Effector memory CD4-positive, alpha-beta T cell (primary cell): ENCODE measurements at regions not wholly inside any gene's neighbourhood (a gene's known extent, or its start where the extent isn't known, plus 50 kb on each side); places are given as distances from the start of the nearest gene placed in this dataset.

ENCODE experiments used
- DNase-seq, 3 donors: peaks; one replicate each; pipeline ENCODE4 v3.0.0-alpha.2; 2020
- H3K27ac ChIP-seq: 2 replicates; pipeline ENCODE4 v1.7.0; 2013; ENCODE audit warnings: mild to moderate bottlenecking, low read length, moderate library complexity; ENCODE audit not compliant: insufficient read depth, poor library complexity, severe bottlenecking
- H3K27me3 ChIP-seq: replicated peaks from 2 replicates; pipeline ENCODE4 v1.7.0; 2013; ENCODE audit warnings: mild to moderate bottlenecking, low read length; ENCODE audit not compliant: insufficient read depth, control insufficient read depth, poor library complexity, severe bottlenecking
- H3K36me3 ChIP-seq: 2 replicates; pipeline ENCODE4 v1.7.0; 2013; ENCODE audit warnings: mild to moderate bottlenecking, low read length, moderate library complexity; ENCODE audit not compliant: control insufficient read depth, insufficient read depth
- H3K4me1 ChIP-seq: 2 replicates; pipeline ENCODE4 v1.7.0; 2013; ENCODE audit warnings: low read length, mild to moderate bottlenecking; ENCODE audit not compliant: control insufficient read depth, insufficient read depth, poor library complexity, severe bottlenecking
- H3K4me3 ChIP-seq: 2 replicates; pipeline ENCODE4 v1.7.0; 2013; ENCODE audit warnings: low read length, low read depth, mild to moderate bottlenecking; ENCODE audit not compliant: insufficient read depth, poor library complexity, severe bottlenecking
- H3K9me3 ChIP-seq: 2 replicates; pipeline ENCODE4 v1.7.0; 2013; ENCODE audit warnings: mild to moderate bottlenecking, low read length, moderate library complexity; ENCODE audit not compliant: control insufficient read depth

DNA sequence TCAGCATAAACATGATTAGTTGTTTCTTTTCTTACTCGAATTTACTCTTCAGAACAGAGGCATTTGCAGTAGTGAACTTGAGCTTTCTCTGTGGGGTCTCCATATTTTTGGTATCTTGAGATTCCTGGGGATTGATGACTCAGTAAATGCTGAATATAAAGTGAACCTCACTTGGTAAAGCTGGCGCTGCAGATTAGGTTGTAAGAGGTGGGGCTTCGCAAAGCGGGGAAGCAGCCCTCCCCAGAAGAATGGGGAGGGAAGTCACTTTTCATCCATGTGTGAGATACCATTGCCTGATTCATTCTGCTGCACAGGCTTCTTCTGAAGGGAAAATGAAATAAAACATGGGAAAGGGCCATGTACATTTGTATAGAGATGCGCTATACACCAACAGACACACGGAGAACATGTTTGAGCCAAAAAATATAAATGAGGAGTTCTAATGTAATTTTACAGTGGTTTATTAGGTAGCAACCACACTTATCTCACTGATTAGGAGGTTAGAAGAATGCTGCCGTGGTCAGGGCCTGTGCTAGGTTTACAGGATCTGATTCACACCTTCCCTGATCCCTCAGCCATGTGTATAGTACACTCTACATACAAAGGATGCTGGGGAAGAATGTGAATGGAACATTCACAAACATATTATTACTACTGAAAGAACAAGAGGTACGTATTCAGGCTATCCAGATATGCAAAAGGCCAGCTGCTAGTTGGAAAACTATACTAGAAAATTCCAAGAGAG lies 63.5 kb downstream of the DNTTIP2 start:
- no peak for DNase-seq
- Histone ChIP-seq H3K36me3 (no peaks in the 10 kb centered on the region), H3K9me3 (no peaks in the 10 kb centered on the region), H3K27me3 (no peaks in the 10 kb centered on the region), H3K27ac (no peak overlapping the region), H3K4me3 (no peak overlapping the region), H3K4me1 (peaks cover 12% of the 10 kb centered on the region)

GRCh38 chr1:93814795-93815340 lies 64.1 kb downstream of the DNTTIP2 start:
- no peak overlapping the region for H3K27ac ChIP-seq
- H3K9me3 ChIP-seq, result no peaks in the 10 kb centered on the region
- H3K4me1 ChIP-seq, result peaks cover 12% of the 10 kb centered on the region
- no peaks in the 10 kb centered on the region for H3K36me3 ChIP-seq
- H3K4me3 ChIP-seq, result no peak overlapping the region
- H3K27me3 ChIP-seq, result no peaks in the 10 kb centered on the region
- no peak for DNase-seq

- no peak overlapping the region for H3K4me3 ChIP-seq
- no peaks in the 10 kb centered on the region for H3K27me3 ChIP-seq
- H3K27ac ChIP-seq, result no peak overlapping the region
- H3K9me3 ChIP-seq, result no peaks in the 10 kb centered on the region
- no peaks in the 10 kb centered on the region for H3K36me3 ChIP-seq
- DNase-seq, result peak in 1 of 3 donors; percentile 4
- peaks cover 12% of the 10 kb centered on the region for H3K4me1 ChIP-seq
Observed at GRCh38 chr1:93814059-93814794, 64.8 kb downstream of the DNTTIP2 start.

DNA sequence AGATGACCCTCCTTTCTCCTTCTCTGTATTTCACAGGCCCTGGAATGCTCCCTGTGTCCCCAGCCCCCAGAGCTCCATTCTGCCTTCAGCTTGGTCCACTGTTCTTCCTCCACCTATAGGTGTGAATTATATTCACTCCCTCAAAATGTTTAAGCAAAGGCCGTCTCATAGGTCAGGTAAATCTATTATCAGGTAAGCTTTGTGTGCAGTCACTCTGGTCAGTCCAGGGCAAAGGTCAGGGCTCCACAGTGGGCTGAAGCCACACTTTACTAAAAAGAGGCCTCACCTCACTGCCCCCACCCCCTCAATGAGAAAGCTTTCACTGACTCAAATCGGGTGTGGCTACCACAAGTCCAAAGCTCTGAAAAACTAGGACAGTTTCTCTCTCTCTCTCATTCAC lies 65.9 kb downstream of the DNTTIP2 start:
- H3K27ac ChIP-seq, result no peak overlapping the region
- no peaks in the 10 kb centered on the region for H3K27me3 ChIP-seq
- H3K9me3 ChIP-seq, result no peaks in the 10 kb centered on the region
- H3K4me1 ChIP-seq, result peaks cover 6% of the 10 kb centered on the region
- no peaks in the 10 kb centered on the region for H3K36me3 ChIP-seq
- H3K4me3 ChIP-seq, result no peak overlapping the region
- DNase-seq, result no peak

GRCh38 chr1:93811326-93812065 lies 67.5 kb downstream of the DNTTIP2 start:
- H3K4me3 ChIP-seq, result no peak overlapping the region
- H3K27ac ChIP-seq, result no peak overlapping the region
- DNase-seq, result no peak

DNA sequence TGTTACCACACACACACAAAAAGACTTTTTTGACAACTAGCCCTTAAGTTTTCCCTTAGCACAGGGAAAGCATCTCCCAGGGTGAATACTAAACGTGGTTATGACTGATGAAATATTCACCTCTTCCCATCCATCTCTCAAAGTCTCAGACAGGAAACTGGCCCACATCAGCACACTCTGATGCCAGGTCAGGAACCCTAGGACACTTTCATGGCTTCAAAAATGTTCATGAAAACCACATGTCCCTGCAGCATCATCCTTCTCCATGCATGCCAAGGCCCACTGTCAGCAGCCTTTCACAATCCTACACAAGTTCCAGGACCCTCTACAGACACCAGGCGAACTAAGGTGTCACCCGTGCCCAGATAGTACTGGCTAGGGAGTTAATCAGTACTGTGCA lies 68.7 kb downstream of the DNTTIP2 start:
- H3K27me3 ChIP-seq, result no peaks in the 10 kb centered on the region
- no peak for DNase-seq
- H3K4me3 ChIP-seq, result no peak overlapping the region
- no peaks in the 10 kb centered on the region for H3K9me3 ChIP-seq
- no peaks in the 10 kb centered on the region for H3K4me1 ChIP-seq
- no peak overlapping the region for H3K27ac ChIP-seq
- H3K36me3 ChIP-seq, result no peaks in the 10 kb centered on the region

More at GRCh38 chr1:93811326-93812065, 67.5 kb downstream of the DNTTIP2 start:
- Histone ChIP-seq H3K4me1 (no peaks in the 10 kb centered on the region), H3K27me3 (no peaks in the 10 kb centered on the region), H3K36me3 (no peaks in the 10 kb centered on the region), H3K9me3 (no peaks in the 10 kb centered on the region)

GRCh38 chr1:93808871-93809270 lies 70.1 kb downstream of the DNTTIP2 start:
- no peaks in the 10 kb centered on the region for H3K27me3 ChIP-seq
- H3K4me1 ChIP-seq, result no peaks in the 10 kb centered on the region
- DNase-seq, result no peak
- H3K4me3 ChIP-seq, result no peak overlapping the region
- H3K36me3 ChIP-seq, result no peaks in the 10 kb centered on the region
- H3K27ac ChIP-seq, result no peak overlapping the region
- no peaks in the 10 kb centered on the region for H3K9me3 ChIP-seq

- no peak for DNase-seq
- H3K4me3 ChIP-seq, result no peak overlapping the region
- H3K4me1 ChIP-seq, result no peaks in the 10 kb centered on the region
- no peak overlapping the region for H3K27ac ChIP-seq
- H3K36me3 ChIP-seq, result no peaks in the 10 kb centered on the region
- H3K27me3 ChIP-seq, result no peaks in the 10 kb centered on the region
- H3K9me3 ChIP-seq, result no peaks in the 10 kb centered on the region
Observed at GRCh38 chr1:93807311-93807930, 71.6 kb downstream of the DNTTIP2 start.

DNA sequence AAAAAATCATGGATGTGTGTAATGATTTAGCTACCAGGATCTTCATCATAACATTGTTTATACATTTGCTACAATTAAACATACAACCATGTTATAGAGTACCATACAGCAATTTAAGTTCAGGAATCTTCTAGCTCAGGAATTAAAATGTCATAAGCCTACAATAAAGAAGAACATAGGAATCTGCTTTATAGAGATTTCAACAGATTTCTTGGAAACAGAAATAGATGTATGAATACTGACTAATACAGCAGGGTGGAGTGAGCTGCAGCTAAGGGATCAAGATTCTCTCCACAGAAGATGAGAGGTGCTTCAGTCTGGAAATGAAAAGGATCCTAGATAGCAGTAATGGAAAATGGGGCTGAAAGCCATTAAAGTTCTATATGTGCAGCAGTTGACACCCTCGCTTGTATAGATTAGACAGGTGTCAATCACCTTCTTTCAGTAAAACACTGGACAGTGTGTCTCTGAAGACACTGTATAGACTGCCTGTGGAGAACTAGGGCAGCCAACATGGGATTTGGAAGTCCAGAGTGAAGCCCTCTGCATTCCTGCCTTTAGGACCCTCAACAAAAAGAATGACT lies 73.9 kb downstream of the DNTTIP2 start:
- Histone ChIP-seq H3K36me3 (no peaks in the 10 kb centered on the region), H3K27me3 (no peaks in the 10 kb centered on the region), H3K9me3 (no peaks in the 10 kb centered on the region), H3K27ac (no peak overlapping the region), H3K4me3 (no peak overlapping the region), H3K4me1 (no peaks in the 10 kb centered on the region)
- no peak for DNase-seq
